ENCODE measurements at regions not wholly inside any gene's neighbourhood (a gene's known extent, or its start where the extent isn't known, plus 50 kb on each side); places are given as distances from the start of the nearest gene placed in this dataset.

DNA sequence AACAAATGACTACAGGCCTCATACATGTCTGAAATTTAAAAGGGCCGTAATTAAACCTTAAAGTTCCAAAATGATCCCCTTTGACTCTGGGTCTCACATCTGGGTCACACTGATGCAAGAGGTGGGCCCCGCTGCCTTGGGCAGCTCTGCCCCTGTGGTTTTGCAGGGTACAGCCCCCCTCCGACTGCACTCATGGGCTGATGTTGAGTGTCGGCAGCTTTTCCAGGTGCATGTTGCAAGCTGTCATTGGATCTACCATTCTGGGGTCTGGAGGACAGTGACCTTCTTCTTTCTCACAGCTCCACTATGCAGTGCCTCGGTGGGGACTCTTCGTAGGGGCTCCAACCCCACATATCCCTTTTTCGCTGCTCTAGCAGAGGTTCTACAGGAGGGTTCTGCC is 1537.9 kb downstream of the PCDH18 start:
- Histone ChIP-seq H2AK9ac (replicated peaks; ENCODE audit: low read depth, low read length, poor library complexity) (no peak overlapping the region), H3K23ac (ENCODE audit: low read depth, low read length) (no peak overlapping the region), H3K27me3 (ENCODE audit: control insufficient read depth, insufficient read depth, low read length) (no peaks in the 10 kb centered on the region), H2AK5ac (ENCODE audit: low read depth, low read length) (no peak overlapping the region), H3K4me1 (ENCODE audit: control insufficient read depth, insufficient read depth, low read length) (no peaks in the 10 kb centered on the region), H2BK20ac (ENCODE audit: low read depth, low read length) (no peak overlapping the region), H3K18ac (ENCODE audit: low read depth, low read length) (no peak overlapping the region), H4K91ac (ENCODE audit: insufficient read depth, low read depth, low read length) (no peak overlapping the region), H3K4ac (ENCODE audit: low read depth, low read length) (no peak overlapping the region), H4K20me1 (ENCODE audit: insufficient read depth, low read length) (no peaks in the 10 kb centered on the region), H3K36me3 (ENCODE audit: control insufficient read depth, insufficient read depth, low read length) (no peaks in the 10 kb centered on the region), H3K56ac (ENCODE audit: extremely low read depth, insufficient read depth, low read length) (no peak overlapping the region), H3K4me3 (ENCODE audit: insufficient read depth, low read depth, low read length) (no peak overlapping the region), H4K5ac (ENCODE audit: low read depth, low read length) (no peak overlapping the region), H2AFZ (replicated peaks; ENCODE audit: low read length, poor library complexity) (no peak overlapping the region), H3K14ac (replicated peaks; ENCODE audit: low read depth, low read length) (no peak overlapping the region), H3K4me2 (ENCODE audit: low read depth, low read length) (no peak overlapping the region), H2BK5ac (ENCODE audit: low read depth, low read length, poor library complexity, severe bottlenecking) (no peak overlapping the region), H3K9me3 (ENCODE audit: control insufficient read depth, insufficient read depth, low read length) (no peaks in the 10 kb centered on the region), H2BK15ac (ENCODE audit: low read depth, low read length) (no peak overlapping the region), H3K9ac (ENCODE audit: low read depth, low read length) (no peak overlapping the region), H3K9me1 (ENCODE audit: insufficient read depth, low read length) (no peaks in the 10 kb centered on the region), H3K79me1 (ENCODE audit: low read depth in 1 of 2, low read length in 2 of 2) (no peaks in the 10 kb centered on the region), H2BK120ac (ENCODE audit: low read depth, low read length) (no peak overlapping the region), H3K27ac (ENCODE audit: insufficient read depth, low read length) (no peak overlapping the region), H4K8ac (ENCODE audit: low read depth in 2 of 2, low read length in 2 of 2) (no peak overlapping the region)
- no peak for DNase-seq
- no peak for TF ChIP-seq MXI1 (IDR thresholded peaks at IDR 0.05; ENCODE audit: borderline replicate concordance, low read depth, low read length)
- TF ChIP-seq FOS (IDR thresholded peaks at IDR 0.05; ENCODE audit: low read depth, low read length) = no peak
- TF ChIP-seq CTCF (conservative IDR thresholded peaks at IDR 0.05; ENCODE audit: low read depth, low read length) = no peak
- TF ChIP-seq, protein P1, sequence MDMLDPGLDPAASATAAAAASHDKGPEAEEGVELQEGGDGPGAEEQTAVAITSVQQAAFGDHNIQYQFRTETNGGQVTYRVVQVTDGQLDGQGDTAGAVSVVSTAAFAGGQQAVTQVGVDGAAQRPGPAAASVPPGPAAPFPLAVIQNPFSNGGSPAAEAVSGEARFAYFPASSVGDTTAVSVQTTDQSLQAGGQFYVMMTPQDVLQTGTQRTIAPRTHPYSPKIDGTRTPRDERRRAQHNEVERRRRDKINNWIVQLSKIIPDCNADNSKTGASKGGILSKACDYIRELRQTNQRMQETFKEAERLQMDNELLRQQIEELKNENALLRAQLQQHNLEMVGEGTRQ (IDR thresholded peaks at IDR 0.05; ENCODE audit: low read depth, low read length) = no peak
- no peak for TF ChIP-seq RFX5 (IDR thresholded peaks at IDR 0.05; ENCODE audit: low read depth, low read length)
- TF ChIP-seq MAZ (IDR thresholded peaks at IDR 0.05; ENCODE audit: borderline replicate concordance, low read depth, low read length) = no peak
- no peak for TF ChIP-seq CHD1 (IDR thresholded peaks at IDR 0.05; ENCODE audit: low read depth, low read length)
- no peak for TF ChIP-seq POLR2A (IDR thresholded peaks at IDR 0.05; ENCODE audit: low read depth, low read length)
- no peak for TF ChIP-seq RCOR1 (IDR thresholded peaks at IDR 0.05; ENCODE audit: insufficient replicate concordance, low read length)
- no peak for TF ChIP-seq BHLHE40 (IDR thresholded peaks at IDR 0.05; ENCODE audit: low read depth, low read length)
- no peak for TF ChIP-seq MAFK (IDR thresholded peaks at IDR 0.05; ENCODE audit: low read depth, low read length)
- TF ChIP-seq RAD21 (IDR thresholded peaks at IDR 0.05; ENCODE audit: low read length) = no peak
- no peak for TF ChIP-seq ELK1 (IDR thresholded peaks at IDR 0.05; ENCODE audit: borderline replicate concordance, low read depth, low read length)
- TF ChIP-seq NFE2L2 (IDR thresholded peaks at IDR 0.05; ENCODE audit: low read depth, low read length) = no peak
- TF ChIP-seq CEBPB (IDR thresholded peaks at IDR 0.05; ENCODE audit: low read depth, low read length) = no peak
- no TSS peak for BruUV-seq (replicated peaks)
- intact Hi-C loops (cut with micrococcal nuclease) (no loop called here), in situ Hi-C loops (cut with MboI; ENCODE audit: low sequenced_read_pairs) (no loop called here), dilution Hi-C loops (cut with HindIII; ENCODE audit: low sequenced_read_pairs, unreplicated experiment) (no loop called here)
- ATAC-seq (ENCODE audit: low read depth) = no peak
- 80% methylated on average over 1 of the region's 7 CpGs; no CpG with 5 or more reads in 1 of the 2 experiments for WGBS, 2 experiments (ENCODE audit: extremely low coverage in 2 of 2, insufficient read length in 1 of 2)
- CTCF ChIA-PET = no interaction called here
- POLR2A ChIA-PET (ENCODE audit: unreplicated experiment) = no interaction called here

Data from IMR-90 (cell line).